Peyer's patch (tissue), 4 donors: ENCODE measurements at regions not wholly inside any gene's neighbourhood (a gene's known extent, or its start where the extent isn't known, plus 50 kb on each side); places are given as distances from the start of the nearest gene placed in this dataset.

Experiments used
- DNase-seq, 3 donors: peaks; one replicate each; pipeline ENCODE4 v3.0.0-alpha.2; 2017 to 2019
- H3K27ac ChIP-seq, 4 donors: fragments of 200-600 bp; sonication (generic); one replicate each; pipeline ENCODE4 v1.5.1; 2016 to 2019
- H3K27me3 ChIP-seq, 2 donors: fragments of 200-600 bp; sonication (generic); one replicate each; pipeline ENCODE4 v1.5.1; 2019
- H3K36me3 ChIP-seq, 3 donors: fragments of 200-600 bp; sonication (generic); one replicate each; pipeline ENCODE4 v1.5.1; 2016 to 2019
- H3K4me1 ChIP-seq, 4 donors: fragments of 200-600 bp; sonication (generic); one replicate each; pipeline ENCODE4 v1.5.1; 2016 to 2019
- H3K4me3 ChIP-seq, 4 donors: fragments of 200-600 bp; sonication (generic); 1 replicate in 3 of 4; 2 replicates in 1 of 4; pipeline ENCODE4 v1.5.1; 2016 to 2019; ENCODE audit warnings: mild to moderate bottlenecking in 1 of 4
- H3K9me3 ChIP-seq, 4 donors: fragments of 200-600 bp; sonication (generic); one replicate each; pipeline ENCODE4 v1.5.1; 2016 to 2019; ENCODE audit warnings: mild to moderate bottlenecking in 1 of 4
- CTCF ChIP-seq, 6 experiments: fragments of 450-650 bp in 4 of 6; fragments of 200-600 bp in 2 of 6; sonication (generic) in 1 of 6; IDR thresholded peaks; one replicate each; pipeline ENCODE4 v1.5.1; 2017 to 2019; ENCODE audit warnings: antibody characterized with exemption in 6 of 6, mild to moderate bottlenecking in 3 of 6, moderate library complexity in 1 of 6
- POLR2A ChIP-seq, 2 donors: fragments of 450-650 bp; IDR thresholded peaks; one replicate each; pipeline ENCODE4 v1.5.1; 2017; ENCODE audit warnings: antibody characterized with exemption in 2 of 2, mild to moderate bottlenecking in 2 of 2, moderate library complexity in 2 of 2

GRCh38 chr17:12407495-12408252 lies 258.0 kb upstream of the MYOCD start:
- TF ChIP-seq POLR2A (IDR thresholded peaks at IDR 0.05) (no peak), CTCF (IDR thresholded peaks at IDR 0.05) (no peak)
- H3K4me1 ChIP-seq, result no peaks in the 10 kb centered on the region
- no peaks in the 10 kb centered on the region for H3K36me3 ChIP-seq
- H3K27ac ChIP-seq, result peak overlapping the region in 1 of 4 donors; percentile 62
- no peaks in the 10 kb centered on the region for H3K27me3 ChIP-seq
- no peaks in the 10 kb centered on the region for H3K9me3 ChIP-seq
- no peak overlapping the region for H3K4me3 ChIP-seq
- no peak for DNase-seq

GRCh38 chr17:12409082-12409481 lies 256.6 kb upstream of the MYOCD start:
- TF ChIP-seq POLR2A (IDR thresholded peaks at IDR 0.05) (no peak), CTCF (IDR thresholded peaks at IDR 0.05) (no peak)
- Histone ChIP-seq H3K27me3 (no peaks in the 10 kb centered on the region), H3K4me3 (no peak overlapping the region), H3K4me1 (no peaks in the 10 kb centered on the region), H3K36me3 (no peaks in the 10 kb centered on the region), H3K27ac (peak overlapping the region in 1 of 4 donors; percentile 31), H3K9me3 (no peaks in the 10 kb centered on the region)
- DNase-seq, result no peak

- H3K4me3 ChIP-seq, result no peak overlapping the region
- no peaks in the 10 kb centered on the region for H3K4me1 ChIP-seq
- H3K27ac ChIP-seq, result peak overlapping the region in 1 of 4 donors; percentile 58
- TF ChIP-seq POLR2A (IDR thresholded peaks at IDR 0.05) (no peak), CTCF (IDR thresholded peaks at IDR 0.05) (no peak)
- no peaks in the 10 kb centered on the region for H3K27me3 ChIP-seq
- H3K9me3 ChIP-seq, result no peaks in the 10 kb centered on the region
- H3K36me3 ChIP-seq, result no peaks in the 10 kb centered on the region
- no peak for DNase-seq
Measured at GRCh38 chr17:12410717-12411116, 255.0 kb upstream of the MYOCD start.

DNA sequence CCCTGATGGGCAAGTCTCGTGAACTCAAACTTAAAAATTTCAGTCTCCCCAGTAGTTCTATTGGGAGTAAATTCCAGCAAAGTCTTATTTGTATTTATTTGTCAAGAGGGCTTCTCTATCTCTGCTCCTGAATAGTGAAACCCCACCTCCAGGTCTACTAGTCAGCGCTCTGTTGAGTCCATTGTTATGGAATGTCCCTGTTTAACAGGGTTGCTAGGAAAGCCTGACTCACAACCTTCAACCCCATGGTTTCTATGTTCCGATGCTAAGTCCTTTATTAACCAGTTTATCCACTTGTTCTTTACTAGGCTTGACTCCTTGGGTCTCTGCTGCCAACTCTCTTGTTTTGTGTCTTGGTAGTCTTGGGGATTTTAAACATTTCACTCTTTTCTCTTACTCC lies 250.7 kb upstream of the MYOCD start:
- TF ChIP-seq POLR2A (IDR thresholded peaks at IDR 0.05), result no peak
- TF ChIP-seq CTCF (IDR thresholded peaks at IDR 0.05), result no peak
- Histone ChIP-seq H3K27ac (peak overlapping the region in 2 of 4 donors; percentile 25 to 67), H3K4me3 (no peak overlapping the region), H3K27me3 (no peaks in the 10 kb centered on the region), H3K36me3 (no peaks in the 10 kb centered on the region), H3K9me3 (no peaks in the 10 kb centered on the region), H3K4me1 (no peaks in the 10 kb centered on the region)
- DNase-seq, result no peak

- Histone ChIP-seq H3K36me3 (no peaks in the 10 kb centered on the region), H3K27me3 (no peaks in the 10 kb centered on the region), H3K27ac (peak overlapping the region in 1 of 4 donors; percentile 58), H3K4me1 (no peaks in the 10 kb centered on the region), H3K4me3 (no peak overlapping the region), H3K9me3 (no peaks in the 10 kb centered on the region)
- TF ChIP-seq CTCF (IDR thresholded peaks at IDR 0.05) (no peak), POLR2A (IDR thresholded peaks at IDR 0.05) (no peak)
- DNase-seq, result no peak
Measured at GRCh38 chr17:12421077-12421476, 244.6 kb upstream of the MYOCD start.
